ENCODE measurements at regions not wholly inside any gene's neighbourhood (a gene's known extent, or its start where the extent isn't known, plus 50 kb on each side); places are given as distances from the start of the nearest gene placed in this dataset.

DNA sequence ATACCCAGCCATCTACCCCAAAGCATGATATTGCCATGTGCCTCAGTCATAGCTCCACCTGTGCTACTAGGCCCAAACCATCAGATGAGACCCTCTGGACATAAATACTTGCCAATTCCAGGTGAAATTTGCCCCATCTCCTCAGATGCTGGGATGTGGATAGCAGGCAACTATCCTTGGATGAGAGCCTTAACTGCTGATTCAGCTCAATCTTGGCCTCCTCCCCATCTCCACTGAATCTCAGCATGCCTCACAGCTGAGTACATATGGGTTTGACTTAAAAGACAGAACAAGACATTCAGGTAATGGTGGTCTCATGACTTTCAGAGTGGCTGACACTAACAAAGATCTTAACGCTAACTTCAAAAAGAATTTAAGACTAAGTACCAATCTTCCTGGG lies 50.8 kb upstream of the KLHL13 start:
- Histone ChIP-seq H3K9me3 (ENCODE audit: control insufficient read depth in 3 of 3, low read length in 3 of 3) (no peaks in the 10 kb centered on the region), H3K9ac (ENCODE audit: low read depth in 1 of 3, low read length in 3 of 3) (no peak overlapping the region), H3K4me1 (ENCODE audit: control insufficient read depth in 3 of 3, insufficient read depth in 3 of 3, low read length in 3 of 3) (no peaks in the 10 kb centered on the region), H3K27ac (ENCODE audit: low read depth, low read length) (no peak overlapping the region), H3K4me3 (ENCODE audit: low read length in 3 of 3) (no peak overlapping the region), H3K36me3 (ENCODE audit: control insufficient read depth in 3 of 3, insufficient read depth in 3 of 3, low read length in 3 of 3) (no peaks in the 10 kb centered on the region), H3K27me3 (ENCODE audit: control insufficient read depth in 3 of 3, insufficient read depth in 3 of 3, low read length in 3 of 3) (no peaks in the 10 kb centered on the region)

DNA sequence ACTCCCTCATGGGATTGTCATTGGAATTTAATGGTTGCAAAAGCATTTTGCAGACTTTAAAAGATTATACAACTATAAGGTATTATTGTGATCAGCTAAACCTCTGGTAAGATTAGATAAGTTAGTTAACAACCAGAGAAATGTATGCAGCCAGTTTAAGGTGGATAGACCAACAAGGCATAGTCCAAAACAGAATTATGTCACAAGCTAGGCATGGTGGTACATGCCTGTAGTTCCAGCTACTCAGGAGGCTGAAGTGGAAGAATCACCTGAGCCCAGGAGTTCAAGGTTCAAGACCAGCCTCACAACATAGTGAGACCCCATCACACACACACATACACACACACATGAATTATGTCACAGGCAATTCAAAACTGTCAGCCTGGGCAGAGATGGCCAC lies 54.7 kb upstream of the KLHL13 start:
- Histone ChIP-seq H3K27ac (ENCODE audit: low read depth, low read length) (no peak overlapping the region), H3K9me3 (ENCODE audit: control insufficient read depth in 3 of 3, low read length in 3 of 3) (no peaks in the 10 kb centered on the region), H3K4me3 (ENCODE audit: low read length in 3 of 3) (no peak overlapping the region), H3K27me3 (ENCODE audit: control insufficient read depth in 3 of 3, insufficient read depth in 3 of 3, low read length in 3 of 3) (no peaks in the 10 kb centered on the region), H3K9ac (ENCODE audit: low read depth in 1 of 3, low read length in 3 of 3) (no peak overlapping the region), H3K4me1 (ENCODE audit: control insufficient read depth in 3 of 3, insufficient read depth in 3 of 3, low read length in 3 of 3) (no peaks in the 10 kb centered on the region), H3K36me3 (ENCODE audit: control insufficient read depth in 3 of 3, insufficient read depth in 3 of 3, low read length in 3 of 3) (no peaks in the 10 kb centered on the region)

DNA sequence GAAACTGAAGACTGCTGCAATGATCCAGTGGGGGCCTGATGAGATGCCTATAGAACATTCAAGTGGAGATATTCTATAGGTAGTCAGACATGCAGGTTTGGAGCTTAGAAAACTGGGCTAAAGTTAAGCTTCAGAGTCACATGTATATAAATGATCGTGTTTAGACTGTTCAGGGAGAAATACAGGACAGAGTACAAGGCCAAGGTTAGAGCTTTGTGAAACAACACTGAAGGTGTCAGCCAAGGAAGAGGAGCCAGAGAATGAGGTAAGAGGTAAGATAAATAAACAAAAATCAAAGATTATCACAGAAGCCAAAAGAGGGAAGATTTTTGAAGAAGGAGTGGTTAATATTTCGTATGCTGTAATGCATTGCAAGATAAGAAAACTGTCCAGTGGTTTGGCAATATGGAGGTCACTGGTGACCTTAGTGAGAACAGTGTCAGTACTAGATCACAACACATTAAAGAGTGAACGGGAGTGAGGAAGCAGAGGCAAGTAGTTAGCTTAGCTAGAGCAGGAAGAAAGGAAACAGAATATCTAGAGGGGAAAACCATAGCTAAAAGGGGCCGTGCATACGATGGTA lies 58.0 kb upstream of the KLHL13 start:
- Histone ChIP-seq H3K4me3 (ENCODE audit: low read length in 3 of 3) (no peak overlapping the region), H3K9me3 (ENCODE audit: control insufficient read depth in 3 of 3, low read length in 3 of 3) (no peaks in the 10 kb centered on the region), H3K4me1 (ENCODE audit: control insufficient read depth in 3 of 3, insufficient read depth in 3 of 3, low read length in 3 of 3) (no peaks in the 10 kb centered on the region), H3K36me3 (ENCODE audit: control insufficient read depth in 3 of 3, insufficient read depth in 3 of 3, low read length in 3 of 3) (no peaks in the 10 kb centered on the region), H3K9ac (ENCODE audit: low read depth in 1 of 3, low read length in 3 of 3) (no peak overlapping the region), H3K27me3 (ENCODE audit: control insufficient read depth in 3 of 3, insufficient read depth in 3 of 3, low read length in 3 of 3) (no peaks in the 10 kb centered on the region), H3K27ac (ENCODE audit: low read depth, low read length) (no peak overlapping the region)

DNA sequence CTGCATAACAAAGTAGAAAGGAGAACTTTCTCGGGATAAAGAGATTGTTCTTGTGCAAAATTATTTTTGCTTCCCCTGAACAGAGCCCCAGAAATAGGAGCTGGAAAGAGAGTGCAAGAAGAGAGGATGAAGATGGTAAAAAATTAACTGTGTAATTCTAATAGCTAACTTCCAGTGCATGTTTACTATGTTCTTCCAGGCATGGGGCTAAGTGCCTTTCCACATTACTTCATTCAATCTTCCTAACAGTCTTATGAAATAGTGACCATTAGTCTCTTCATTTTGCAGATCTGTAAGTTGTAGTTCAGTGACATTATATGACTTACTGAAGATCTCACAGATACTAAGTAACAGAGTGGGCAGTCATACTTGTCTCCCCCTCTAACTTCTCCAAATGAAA lies 61.1 kb upstream of the KLHL13 start:
- H3K9me3 ChIP-seq (ENCODE audit: control insufficient read depth in 3 of 3, low read length in 3 of 3) = no peaks in the 10 kb centered on the region
- H3K4me1 ChIP-seq (ENCODE audit: control insufficient read depth in 3 of 3, insufficient read depth in 3 of 3, low read length in 3 of 3) = no peaks in the 10 kb centered on the region
- H3K9ac ChIP-seq (ENCODE audit: low read depth in 1 of 3, low read length in 3 of 3) = no peak overlapping the region
- H3K4me3 ChIP-seq (ENCODE audit: low read length in 3 of 3) = no peak overlapping the region
- H3K36me3 ChIP-seq (ENCODE audit: control insufficient read depth in 3 of 3, insufficient read depth in 3 of 3, low read length in 3 of 3) = no peaks in the 10 kb centered on the region
- H3K27me3 ChIP-seq (ENCODE audit: control insufficient read depth in 3 of 3, insufficient read depth in 3 of 3, low read length in 3 of 3) = no peaks in the 10 kb centered on the region
- no peak overlapping the region for H3K27ac ChIP-seq (ENCODE audit: low read depth, low read length)

DNA sequence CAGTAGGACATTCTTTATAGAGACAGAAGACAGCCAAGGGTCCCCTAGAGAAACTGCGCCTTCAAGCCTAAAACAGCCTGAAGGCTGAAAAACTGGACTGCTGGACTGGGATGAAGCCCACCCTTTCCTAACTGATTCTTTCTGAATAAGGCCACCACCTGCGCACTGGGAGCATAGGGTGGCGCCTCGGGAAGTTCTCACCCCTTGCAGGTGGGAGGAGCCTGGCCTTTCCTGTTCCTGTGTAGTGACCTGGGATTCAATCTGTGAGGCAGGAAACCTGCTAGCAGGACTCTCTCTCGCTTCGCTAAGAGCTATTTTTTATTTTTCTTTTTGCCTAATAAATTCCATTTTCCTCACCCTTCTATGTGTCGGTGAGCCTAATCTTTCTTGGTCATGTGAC lies 61.8 kb upstream of the KLHL13 start:
- Histone ChIP-seq H3K9me3 (ENCODE audit: control insufficient read depth in 3 of 3, low read length in 3 of 3) (no peaks in the 10 kb centered on the region), H3K36me3 (ENCODE audit: control insufficient read depth in 3 of 3, insufficient read depth in 3 of 3, low read length in 3 of 3) (no peaks in the 10 kb centered on the region)

DNA sequence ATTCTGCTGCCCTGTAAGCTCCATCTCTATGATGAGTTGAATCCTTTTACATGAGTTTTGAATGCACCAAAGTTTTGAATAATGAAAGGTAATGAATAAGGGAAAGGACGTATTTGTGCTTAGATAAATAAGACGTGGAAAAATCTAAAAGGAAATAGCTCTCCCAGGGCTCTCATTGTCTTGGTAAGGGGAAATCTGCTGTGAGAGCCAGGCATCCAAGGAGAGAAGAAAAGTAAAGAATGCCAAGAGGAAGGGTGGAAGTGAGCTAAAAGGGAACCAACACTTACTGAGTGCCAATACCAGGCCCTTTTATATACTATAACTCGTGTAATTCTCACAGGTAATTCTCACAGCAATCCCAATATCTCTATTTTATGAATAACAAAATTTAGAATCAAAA lies 62.6 kb upstream of the KLHL13 start:
- Histone ChIP-seq H3K27me3 (ENCODE audit: control insufficient read depth in 3 of 3, insufficient read depth in 3 of 3, low read length in 3 of 3) (no peaks in the 10 kb centered on the region), H3K9me3 (ENCODE audit: control insufficient read depth in 3 of 3, low read length in 3 of 3) (peaks cover 0 to 2% (median 0%) of the 10 kb centered on the region in 3 donors), H3K4me1 (ENCODE audit: control insufficient read depth in 3 of 3, insufficient read depth in 3 of 3, low read length in 3 of 3) (no peaks in the 10 kb centered on the region), H3K36me3 (ENCODE audit: control insufficient read depth in 3 of 3, insufficient read depth in 3 of 3, low read length in 3 of 3) (no peaks in the 10 kb centered on the region), H3K27ac (ENCODE audit: low read depth, low read length) (no peak overlapping the region), H3K4me3 (ENCODE audit: low read length in 3 of 3) (no peak overlapping the region), H3K9ac (ENCODE audit: low read depth in 1 of 3, low read length in 3 of 3) (no peak overlapping the region)

More for the DNA sequence above, 61.8 kb upstream of the KLHL13 start:
- Histone ChIP-seq H3K4me1 (ENCODE audit: control insufficient read depth in 3 of 3, insufficient read depth in 3 of 3, low read length in 3 of 3) (no peaks in the 10 kb centered on the region), H3K4me3 (ENCODE audit: low read length in 3 of 3) (no peak overlapping the region), H3K27me3 (ENCODE audit: control insufficient read depth in 3 of 3, insufficient read depth in 3 of 3, low read length in 3 of 3) (no peaks in the 10 kb centered on the region), H3K27ac (ENCODE audit: low read depth, low read length) (no peak overlapping the region), H3K9ac (ENCODE audit: low read depth in 1 of 3, low read length in 3 of 3) (no peak overlapping the region)

DNA sequence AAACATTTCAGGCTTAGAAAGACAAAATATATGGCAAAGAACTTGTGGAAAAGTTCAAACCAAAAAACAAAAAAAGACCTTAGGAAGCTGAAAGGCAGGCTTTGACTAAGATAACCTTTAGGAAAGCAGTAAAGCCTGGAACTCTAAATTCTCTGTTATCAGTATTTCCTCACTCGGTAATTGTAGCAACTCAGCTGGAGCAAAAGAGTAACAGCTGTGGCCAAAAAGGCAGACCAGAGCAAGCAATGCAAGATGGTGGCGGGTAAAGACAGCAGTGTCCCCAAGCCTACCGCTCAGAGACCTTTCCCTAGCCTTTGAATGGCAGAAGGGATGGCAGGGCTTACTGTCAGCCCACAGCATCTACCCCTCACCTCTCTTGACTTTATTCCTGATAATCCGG lies 63.1 kb upstream of the KLHL13 start:
- no peaks in the 10 kb centered on the region for H3K36me3 ChIP-seq (ENCODE audit: control insufficient read depth in 3 of 3, insufficient read depth in 3 of 3, low read length in 3 of 3)
- no peaks in the 10 kb centered on the region for H3K4me1 ChIP-seq (ENCODE audit: control insufficient read depth in 3 of 3, insufficient read depth in 3 of 3, low read length in 3 of 3)
- H3K27ac ChIP-seq (ENCODE audit: low read depth, low read length) = no peak overlapping the region
- no peaks in the 10 kb centered on the region for H3K27me3 ChIP-seq (ENCODE audit: control insufficient read depth in 3 of 3, insufficient read depth in 3 of 3, low read length in 3 of 3)
- H3K9ac ChIP-seq (ENCODE audit: low read depth in 1 of 3, low read length in 3 of 3) = no peak overlapping the region
- H3K9me3 ChIP-seq (ENCODE audit: control insufficient read depth in 3 of 3, low read length in 3 of 3) = peaks cover 0 to 2% (median 0%) of the 10 kb centered on the region in 3 donors
- no peak overlapping the region for H3K4me3 ChIP-seq (ENCODE audit: low read length in 3 of 3)

DNA sequence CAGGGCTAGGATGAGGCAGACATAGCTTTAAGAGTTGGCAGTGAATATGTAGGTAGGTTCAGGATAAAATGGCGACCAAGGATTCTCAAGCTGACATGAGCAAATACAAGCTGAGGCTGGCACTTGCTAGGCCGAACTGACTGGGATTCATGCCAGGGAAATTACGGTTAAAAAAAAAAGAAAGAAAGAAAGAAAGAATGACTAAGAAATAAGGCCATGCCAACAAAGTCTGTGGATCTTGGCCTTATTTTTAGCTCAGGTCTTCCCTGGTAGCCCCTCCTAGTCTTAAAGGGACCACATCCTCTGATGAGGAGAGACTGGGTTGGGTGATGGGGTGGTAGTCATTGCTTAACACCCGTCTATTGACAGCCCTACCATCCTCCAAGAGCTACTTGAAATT lies 64.4 kb upstream of the KLHL13 start:
- Histone ChIP-seq H3K27ac (ENCODE audit: low read depth, low read length) (no peak overlapping the region), H3K4me1 (ENCODE audit: control insufficient read depth in 3 of 3, insufficient read depth in 3 of 3, low read length in 3 of 3) (no peaks in the 10 kb centered on the region), H3K4me3 (ENCODE audit: low read length in 3 of 3) (no peak overlapping the region), H3K9me3 (ENCODE audit: control insufficient read depth in 3 of 3, low read length in 3 of 3) (peaks cover 0 to 2% (median 0%) of the 10 kb centered on the region in 3 donors), H3K27me3 (ENCODE audit: control insufficient read depth in 3 of 3, insufficient read depth in 3 of 3, low read length in 3 of 3) (no peaks in the 10 kb centered on the region), H3K36me3 (ENCODE audit: control insufficient read depth in 3 of 3, insufficient read depth in 3 of 3, low read length in 3 of 3) (no peaks in the 10 kb centered on the region), H3K9ac (ENCODE audit: low read depth in 1 of 3, low read length in 3 of 3) (no peak overlapping the region)

DNA sequence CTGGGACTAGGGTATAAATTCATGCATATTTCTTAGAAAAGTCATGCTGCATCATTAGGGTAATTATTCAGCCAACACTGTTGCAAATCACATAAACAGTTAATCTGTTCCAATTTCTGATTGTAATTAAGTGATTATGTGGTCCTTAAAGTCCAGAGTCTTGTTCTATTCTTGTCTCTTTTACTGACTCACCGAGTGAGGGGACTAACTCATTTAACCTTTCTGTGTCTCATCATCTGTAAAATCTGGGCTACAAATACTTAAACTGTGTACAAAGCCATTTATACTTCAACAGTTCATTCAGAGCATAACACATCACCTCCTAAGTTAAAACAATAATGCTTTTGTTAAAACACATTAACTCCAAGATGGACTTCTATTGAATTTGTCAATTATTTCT lies 65.4 kb upstream of the KLHL13 start:
- Histone ChIP-seq H3K27me3 (ENCODE audit: control insufficient read depth in 3 of 3, insufficient read depth in 3 of 3, low read length in 3 of 3) (no peaks in the 10 kb centered on the region), H3K27ac (ENCODE audit: low read depth, low read length) (no peak overlapping the region), H3K4me3 (ENCODE audit: low read length in 3 of 3) (no peak overlapping the region), H3K9me3 (ENCODE audit: control insufficient read depth in 3 of 3, low read length in 3 of 3) (peaks cover 0 to 2% (median 0%) of the 10 kb centered on the region in 3 donors), H3K9ac (ENCODE audit: low read depth in 1 of 3, low read length in 3 of 3) (no peak overlapping the region), H3K4me1 (ENCODE audit: control insufficient read depth in 3 of 3, insufficient read depth in 3 of 3, low read length in 3 of 3) (no peaks in the 10 kb centered on the region), H3K36me3 (ENCODE audit: control insufficient read depth in 3 of 3, insufficient read depth in 3 of 3, low read length in 3 of 3) (no peaks in the 10 kb centered on the region)

DNA sequence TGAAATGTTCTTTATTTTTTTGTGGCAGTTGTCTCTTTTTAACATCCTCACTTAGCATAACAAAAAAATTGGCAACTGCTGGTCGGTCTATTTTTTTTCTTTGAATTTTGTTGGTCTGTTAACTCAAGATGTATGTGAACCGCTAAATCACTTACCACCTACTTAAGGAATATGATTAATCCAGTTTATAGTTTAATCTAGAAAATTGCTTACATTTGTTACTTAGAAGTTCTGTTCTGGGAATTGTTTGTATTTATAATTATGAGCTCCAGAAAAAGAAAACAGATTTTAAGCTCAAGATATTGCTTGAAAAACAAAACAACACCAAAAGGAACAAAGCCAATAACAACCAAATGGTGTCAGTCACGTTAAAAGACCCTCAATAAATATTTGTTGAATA lies 66.1 kb upstream of the KLHL13 start:
- Histone ChIP-seq H3K27me3 (ENCODE audit: control insufficient read depth in 3 of 3, insufficient read depth in 3 of 3, low read length in 3 of 3) (no peaks in the 10 kb centered on the region), H3K36me3 (ENCODE audit: control insufficient read depth in 3 of 3, insufficient read depth in 3 of 3, low read length in 3 of 3) (no peaks in the 10 kb centered on the region), H3K4me1 (ENCODE audit: control insufficient read depth in 3 of 3, insufficient read depth in 3 of 3, low read length in 3 of 3) (no peaks in the 10 kb centered on the region), H3K4me3 (ENCODE audit: low read length in 3 of 3) (no peak overlapping the region), H3K27ac (ENCODE audit: low read depth, low read length) (no peak overlapping the region), H3K9me3 (ENCODE audit: control insufficient read depth in 3 of 3, low read length in 3 of 3) (peaks cover 0 to 2% (median 0%) of the 10 kb centered on the region in 3 donors), H3K9ac (ENCODE audit: low read depth in 1 of 3, low read length in 3 of 3) (no peak overlapping the region)

DNA sequence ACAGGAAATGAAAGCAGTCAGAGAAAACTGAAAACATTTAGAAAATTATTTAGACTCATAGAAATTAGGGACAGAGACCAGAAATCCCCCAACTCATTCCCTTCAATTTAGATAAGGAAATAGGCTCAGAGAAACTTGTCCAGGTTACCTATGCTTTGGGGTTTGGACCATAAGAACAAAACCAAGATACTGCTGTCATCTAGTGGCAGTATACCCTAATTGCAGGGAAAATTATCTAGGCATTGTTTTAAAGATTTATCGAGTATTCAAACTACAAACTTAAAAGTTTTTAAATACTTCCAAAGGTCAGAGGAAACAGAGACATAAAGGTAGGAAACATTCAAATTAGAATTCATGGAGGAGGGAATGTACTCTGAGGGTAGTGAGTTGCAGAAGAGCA lies 67.0 kb upstream of the KLHL13 start:
- Histone ChIP-seq H3K9me3 (ENCODE audit: control insufficient read depth in 3 of 3, low read length in 3 of 3) (peaks cover 0 to 2% (median 0%) of the 10 kb centered on the region in 3 donors), H3K27me3 (ENCODE audit: control insufficient read depth in 3 of 3, insufficient read depth in 3 of 3, low read length in 3 of 3) (no peaks in the 10 kb centered on the region), H3K4me3 (ENCODE audit: low read length in 3 of 3) (no peak overlapping the region), H3K4me1 (ENCODE audit: control insufficient read depth in 3 of 3, insufficient read depth in 3 of 3, low read length in 3 of 3) (no peaks in the 10 kb centered on the region), H3K36me3 (ENCODE audit: control insufficient read depth in 3 of 3, insufficient read depth in 3 of 3, low read length in 3 of 3) (no peaks in the 10 kb centered on the region), H3K9ac (ENCODE audit: low read depth in 1 of 3, low read length in 3 of 3) (no peak overlapping the region), H3K27ac (ENCODE audit: low read depth, low read length) (no peak overlapping the region)
